ENCODE measurements at regions not wholly inside any gene's neighbourhood (a gene's known extent, or its start where the extent isn't known, plus 50 kb on each side); places are given as distances from the start of the nearest gene placed in this dataset.

DNA sequence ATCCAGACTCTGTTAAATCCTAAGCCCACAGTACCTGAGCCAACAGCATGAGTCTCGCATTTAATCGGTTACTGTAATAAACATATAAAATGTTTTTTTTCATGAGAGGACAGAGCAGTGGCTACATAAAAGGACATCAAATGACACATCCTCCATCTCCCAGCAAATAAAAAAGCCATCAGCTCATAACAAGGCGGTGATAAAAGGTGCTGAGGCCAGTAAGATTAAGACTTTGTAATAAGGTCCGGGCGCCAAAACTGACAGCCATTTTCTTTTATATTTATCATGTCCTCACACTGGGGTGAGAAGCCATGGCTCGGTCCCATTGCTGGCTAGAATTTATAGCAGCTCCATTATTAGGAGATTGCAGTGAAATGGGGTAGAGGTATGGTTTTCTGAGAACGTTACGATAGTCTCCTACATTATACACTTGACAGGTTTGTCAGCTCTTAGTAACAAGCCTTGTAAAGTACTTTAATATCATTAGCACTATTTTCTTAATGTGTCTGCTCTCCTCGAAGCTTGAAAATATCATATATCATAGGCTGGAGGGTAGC is 977.8 kb upstream of the NR2F2 start:
- no peak for DNase-seq

DNA sequence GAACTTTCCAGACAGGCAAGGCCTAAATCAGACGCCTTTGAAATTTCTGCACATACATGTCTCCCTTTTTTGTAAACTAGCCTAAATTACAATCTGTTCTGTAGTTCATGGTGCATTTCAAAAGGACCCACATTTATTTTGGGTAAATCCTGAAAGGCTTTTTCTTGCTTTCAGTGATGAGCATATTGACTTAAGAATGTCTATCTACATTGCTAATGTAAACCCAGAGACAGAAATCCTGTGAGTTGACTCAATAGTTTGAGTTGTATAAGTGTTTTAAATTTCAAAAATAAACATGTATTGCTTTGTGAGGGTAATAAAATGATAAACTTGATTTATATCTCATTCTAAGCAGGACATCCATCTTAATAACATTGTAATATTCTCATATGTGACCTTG is 977.0 kb upstream of the NR2F2 start:
- no peak for DNase-seq

DNA sequence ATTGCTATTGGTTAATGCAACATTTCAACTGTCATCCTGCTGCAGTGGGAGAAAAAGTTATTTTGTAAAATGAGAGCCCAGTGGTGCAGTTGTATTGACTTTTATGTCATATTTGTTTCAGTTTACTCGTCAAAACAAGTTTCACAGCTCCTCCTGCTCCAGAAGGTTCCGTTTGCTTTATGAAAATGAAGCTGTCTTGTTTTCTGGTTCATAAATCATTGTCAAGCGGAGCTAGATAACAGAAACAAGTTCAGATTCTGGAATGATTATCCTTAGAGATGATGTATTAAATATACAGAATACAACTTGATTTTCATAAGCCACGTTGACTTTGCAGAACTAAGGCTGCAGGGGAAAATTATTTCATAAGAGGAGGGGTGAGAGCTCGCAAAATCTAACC is 970.5 kb upstream of the NR2F2 start:
- DNase-seq: no peak

DNA sequence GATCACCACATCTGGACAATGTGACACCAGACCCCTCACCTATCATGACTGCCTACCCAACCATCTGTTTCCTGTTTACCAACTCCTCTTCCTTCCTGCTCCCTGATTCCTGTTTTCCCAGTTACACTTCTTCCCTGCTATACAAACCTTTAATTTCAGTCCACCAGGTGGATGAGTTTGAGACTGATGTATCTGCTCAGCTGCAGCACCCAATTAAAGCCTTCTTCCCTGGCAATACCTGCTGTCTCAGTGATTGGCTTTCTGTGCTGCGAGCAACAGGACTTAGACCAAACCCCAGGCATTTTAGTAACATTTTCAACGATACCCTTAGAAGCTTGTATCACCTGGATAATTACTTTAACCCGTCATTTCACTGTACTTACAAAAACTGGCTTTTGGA is 968.2 kb upstream of the NR2F2 start:
- DNase-seq: no peak

DNA sequence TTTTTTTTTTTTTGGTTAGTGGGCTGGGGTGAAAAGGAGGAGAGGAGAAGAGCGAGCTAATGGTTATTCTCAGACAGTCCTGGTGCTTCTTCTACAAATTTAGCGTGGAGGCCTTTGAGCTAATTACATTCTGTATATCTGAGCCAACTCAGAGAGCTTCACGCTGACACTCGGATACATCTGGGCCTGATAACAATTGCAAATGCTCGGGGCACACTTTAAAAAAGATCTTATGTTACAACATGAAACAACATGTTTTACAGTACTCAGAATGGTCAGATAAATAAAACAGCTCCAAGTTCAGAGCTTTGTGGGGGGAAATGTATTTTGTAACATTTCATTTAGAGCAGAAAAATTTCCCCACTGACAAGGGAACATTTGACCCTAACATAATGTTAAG is 966.9 kb upstream of the NR2F2 start:
- DNase-seq: no peak

DNA sequence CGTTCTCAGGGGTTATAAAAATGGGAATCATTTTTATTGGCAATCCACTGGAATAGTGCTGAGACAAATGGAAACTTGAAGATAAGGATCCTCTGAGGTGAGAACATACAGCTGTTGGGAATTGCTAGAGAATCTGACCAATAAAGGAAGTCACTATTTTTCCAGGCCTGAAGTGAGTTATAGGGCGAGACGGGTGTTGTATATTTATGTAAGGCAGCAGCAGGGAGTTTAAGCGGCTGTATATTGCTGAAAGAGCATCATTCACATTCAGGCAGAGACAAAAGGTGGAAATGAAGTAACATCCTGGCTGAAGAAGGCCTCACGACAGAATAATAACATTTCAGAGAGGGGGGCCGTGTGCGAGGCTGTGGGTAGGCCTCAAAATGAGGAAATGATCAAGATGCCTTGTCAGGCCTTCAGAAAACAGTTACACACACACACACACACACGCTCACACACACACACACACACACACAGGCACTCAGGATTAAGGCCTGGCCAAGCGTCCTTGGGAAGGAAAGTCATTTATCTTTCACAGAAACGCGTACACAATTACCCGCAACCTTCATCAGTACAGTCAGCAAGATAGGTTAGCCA is 964.9 kb upstream of the NR2F2 start:
- no peak for DNase-seq

DNA sequence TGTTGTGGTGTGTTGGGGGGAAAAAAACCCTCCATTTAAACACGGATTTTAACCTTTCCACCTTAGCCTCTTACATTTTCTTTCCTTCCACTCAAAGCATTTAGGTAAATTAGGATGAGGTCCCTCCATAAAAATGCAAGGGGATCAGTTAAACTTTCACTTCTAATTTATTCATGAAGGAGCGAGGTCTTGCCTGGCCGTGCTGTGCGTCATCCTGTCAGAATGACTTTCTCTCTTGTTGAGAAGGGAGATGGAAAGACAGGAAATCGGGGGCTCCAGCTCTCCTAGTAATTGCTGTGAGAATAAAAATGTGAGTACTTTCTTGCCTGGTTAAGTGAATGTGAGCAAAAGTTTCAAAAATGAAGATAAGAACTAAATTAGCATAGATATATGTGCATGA is 962.3 kb upstream of the NR2F2 start:
- DNase-seq: no peak

DNA sequence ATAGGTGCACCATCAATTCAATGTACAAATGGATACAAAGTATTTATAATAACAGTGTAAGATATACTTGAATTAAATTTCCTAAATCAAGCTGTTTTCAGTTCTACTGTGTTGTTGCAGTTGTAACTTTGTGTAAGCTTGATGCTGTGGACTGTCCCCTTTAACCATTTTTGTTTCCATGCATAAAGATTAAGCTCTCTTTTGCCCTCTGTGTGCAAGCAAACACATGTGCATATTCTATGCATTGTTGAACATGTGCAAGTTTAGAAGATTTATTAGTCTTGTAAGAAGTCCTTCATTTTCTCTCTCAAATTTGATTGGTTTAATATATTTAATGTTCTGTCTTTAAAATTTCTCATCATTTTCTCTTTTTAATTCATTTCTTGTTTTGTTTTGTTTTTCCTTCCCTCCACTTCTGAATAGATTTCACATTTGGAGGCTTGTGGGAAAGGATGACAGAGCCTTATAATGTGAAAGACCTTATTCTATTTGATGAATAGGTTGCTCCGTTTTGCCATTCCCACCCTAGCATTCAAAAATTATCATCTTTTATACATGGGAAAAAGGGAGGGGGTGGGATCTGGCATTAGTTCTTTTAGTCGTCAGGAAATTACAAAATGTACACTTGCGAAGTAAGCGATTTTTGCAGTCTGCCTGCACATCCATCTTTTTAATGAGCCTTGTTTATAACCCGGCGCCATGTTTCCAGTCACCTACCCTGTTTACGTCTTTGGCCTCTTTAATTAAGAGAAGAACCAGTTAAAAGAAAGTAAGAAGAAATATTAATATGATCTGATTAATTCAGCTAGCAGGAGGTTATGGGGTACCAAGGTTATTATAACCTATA is 961.5 kb upstream of the NR2F2 start:
- no peak for DNase-seq

DNA sequence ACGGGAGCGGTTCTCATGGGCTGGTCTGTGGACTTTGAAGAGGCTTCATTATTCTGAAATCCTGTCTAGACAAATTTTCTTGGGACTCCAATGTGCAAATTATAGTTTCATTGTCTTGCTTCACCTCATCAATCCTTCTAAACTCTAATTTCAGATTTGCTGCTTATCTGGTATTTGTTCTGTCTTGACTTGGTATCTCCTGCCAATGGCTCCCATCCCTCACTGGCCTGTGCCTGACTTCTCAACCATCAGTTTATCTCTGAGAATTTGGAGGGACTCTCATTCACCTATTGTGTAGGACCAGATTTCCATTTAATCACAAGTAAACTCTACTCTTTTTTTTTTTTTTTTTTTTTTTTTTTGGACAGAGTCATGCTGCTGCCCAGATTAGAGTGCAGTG is 960.2 kb upstream of the NR2F2 start:
- no peak for DNase-seq

DNA sequence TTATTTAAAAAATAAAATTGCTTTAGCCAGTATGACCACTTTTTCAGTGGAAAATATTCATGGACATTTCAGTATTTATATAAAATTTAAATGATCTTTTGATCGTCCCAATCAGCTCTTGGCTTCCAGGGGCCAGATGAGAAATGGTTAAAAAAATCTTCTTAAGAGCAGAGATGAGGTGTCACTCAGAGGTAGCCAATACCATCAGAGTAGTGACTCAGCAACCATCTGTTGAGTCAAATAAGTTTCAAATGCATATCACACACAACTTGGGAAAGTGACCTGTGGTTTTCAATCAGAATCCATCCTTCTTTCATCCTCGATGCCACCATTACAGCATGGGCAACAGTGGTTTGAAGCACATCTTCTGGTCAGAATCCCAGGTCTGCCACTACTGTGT is 958.8 kb upstream of the NR2F2 start:
- no peak for DNase-seq

DNA sequence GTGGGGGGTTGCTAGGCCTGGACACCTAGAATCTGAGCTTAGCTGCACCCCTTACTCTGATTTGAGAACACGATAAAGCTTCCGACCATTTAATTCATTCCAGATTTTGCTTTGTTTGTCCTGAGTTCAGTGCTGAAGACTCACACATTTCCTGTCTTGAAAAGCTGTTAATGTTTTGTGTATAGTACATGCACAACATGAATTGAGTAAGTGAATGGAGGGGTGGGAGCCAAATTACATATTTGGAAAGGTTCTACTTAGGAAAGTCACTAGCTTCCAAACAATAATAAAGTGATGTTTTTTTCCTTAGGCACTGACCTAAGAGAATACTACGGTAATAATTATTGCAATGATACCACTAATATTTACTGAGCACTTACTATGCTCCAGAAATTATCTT is 955.2 kb upstream of the NR2F2 start:
- DNase-seq: no peak

DNA sequence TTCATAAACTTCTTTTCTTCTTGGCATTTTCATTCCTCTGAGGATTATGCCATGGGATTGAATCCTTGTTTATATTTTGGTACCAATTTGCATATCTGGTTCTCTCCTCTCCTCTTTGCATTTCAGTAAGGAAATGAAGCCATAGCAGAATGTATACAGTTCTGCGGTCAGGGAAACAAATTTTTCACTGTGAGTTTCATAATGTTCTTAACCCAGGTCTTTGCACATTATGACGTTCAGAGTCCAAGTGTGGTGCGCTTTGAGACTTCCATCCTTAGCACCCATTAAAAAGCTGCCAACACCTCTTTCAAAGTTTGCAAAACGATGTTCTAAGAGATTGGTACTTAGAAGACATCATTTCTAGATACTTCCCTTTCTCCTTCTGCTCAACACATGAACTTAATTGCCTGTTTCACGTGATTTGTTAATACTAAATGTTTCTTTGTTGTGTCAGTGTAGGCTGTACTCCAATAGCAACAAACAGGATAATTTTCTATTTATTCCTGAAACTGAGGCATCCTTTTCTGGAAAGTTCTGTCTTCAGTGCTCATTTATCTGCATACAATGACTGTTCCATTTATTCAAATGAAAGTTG is 953.1 kb upstream of the NR2F2 start:
- DNase-seq: no peak

DNA sequence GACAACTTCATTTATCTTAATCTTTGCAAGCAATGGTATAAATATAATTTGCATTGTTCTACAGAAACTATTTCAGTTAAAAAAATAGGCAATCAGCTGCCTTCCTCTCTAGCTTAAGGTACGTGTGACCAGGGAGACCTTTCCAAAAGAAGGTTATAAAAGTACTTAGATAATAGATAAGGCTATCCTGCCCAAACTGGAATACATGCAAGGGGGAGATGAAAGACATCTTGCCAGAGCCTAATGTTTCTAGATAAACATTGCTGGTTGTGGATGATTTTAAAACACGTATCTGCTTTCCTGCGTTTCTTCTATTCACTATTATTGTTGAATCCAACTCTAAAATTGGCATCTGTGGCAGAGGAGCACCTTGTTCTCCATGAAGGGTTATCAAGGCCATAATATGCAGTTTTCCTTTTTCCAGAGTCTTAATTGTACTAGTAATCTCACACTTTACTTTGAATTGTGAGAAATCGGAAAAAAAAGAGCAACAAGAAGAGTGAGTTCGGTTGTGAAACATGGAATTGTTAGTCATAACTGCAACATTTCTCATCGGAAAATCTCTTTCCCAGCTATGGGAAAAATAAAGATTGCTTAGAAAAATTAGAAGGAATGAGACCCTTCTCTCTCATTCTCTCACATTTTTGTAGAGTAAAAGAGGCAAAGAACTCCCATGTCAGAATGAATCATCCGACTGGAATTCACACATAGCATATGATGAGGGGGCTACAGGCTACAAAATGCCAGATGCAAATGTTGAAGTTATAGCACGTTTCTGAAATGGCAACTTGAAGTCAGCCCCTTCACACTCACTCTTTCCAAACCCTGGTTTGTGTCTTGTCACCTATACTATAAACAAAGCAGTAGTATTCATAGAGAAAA is 936.1 kb upstream of the NR2F2 start:
- DNase-seq: no peak

DNA sequence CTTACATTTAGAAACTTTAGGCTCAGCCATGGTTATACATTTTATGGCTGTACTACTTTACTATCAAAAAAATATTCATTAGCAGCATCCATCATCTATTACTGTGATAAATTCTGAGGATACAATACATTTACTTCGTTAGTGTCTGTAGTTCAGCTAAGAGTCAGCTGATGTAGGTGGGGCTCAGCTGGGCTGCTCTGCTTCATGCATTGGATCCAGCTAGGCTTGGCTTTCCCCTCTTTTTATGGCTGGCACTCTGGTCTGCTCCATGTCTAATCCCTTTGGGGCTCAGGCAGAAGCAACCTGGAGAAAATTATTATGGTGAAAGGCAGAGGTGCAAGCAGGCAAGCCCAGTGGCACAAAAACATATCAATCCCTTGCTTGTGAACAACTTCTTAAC is 930.1 kb upstream of the NR2F2 start:
- DNase-seq: no peak

DNA sequence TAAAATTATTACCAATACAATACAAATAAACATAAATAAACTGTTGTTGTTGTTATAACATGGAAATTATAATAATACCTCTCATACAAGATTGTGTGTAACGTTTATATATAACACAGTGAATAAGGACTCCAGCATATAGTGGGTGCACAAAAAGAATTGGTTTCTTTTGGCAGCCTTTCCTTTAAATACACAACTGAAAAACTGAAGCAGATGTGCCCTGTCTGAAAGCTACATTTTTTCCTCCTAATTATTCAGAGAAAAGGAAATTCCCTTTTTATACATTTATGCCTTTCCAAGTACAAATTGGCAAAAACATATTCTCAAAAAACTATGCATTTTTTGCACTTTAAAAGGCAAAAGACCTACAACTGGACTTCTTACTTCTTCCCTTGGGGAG is 928.9 kb upstream of the NR2F2 start:
- DNase-seq: no peak

DNA sequence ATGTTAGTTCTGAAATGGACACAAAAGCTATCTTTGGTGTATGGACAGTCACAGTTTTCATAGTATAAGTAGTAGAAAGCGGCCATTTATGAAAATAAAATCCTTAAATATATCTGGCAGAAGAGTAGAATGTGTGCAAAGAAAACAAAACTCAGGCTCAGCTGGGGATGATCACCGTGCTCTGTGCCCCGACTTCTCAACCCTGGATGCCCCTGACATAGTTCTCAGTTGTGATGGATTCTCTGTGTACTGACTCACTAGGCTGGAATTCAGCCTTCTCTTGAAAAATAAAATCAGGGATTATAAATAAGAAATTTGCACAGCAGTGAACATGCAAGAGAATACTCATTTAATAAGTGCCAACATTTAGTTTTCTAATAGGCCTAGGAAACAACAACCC is 925.1 kb upstream of the NR2F2 start:
- DNase-seq: no peak

DNA sequence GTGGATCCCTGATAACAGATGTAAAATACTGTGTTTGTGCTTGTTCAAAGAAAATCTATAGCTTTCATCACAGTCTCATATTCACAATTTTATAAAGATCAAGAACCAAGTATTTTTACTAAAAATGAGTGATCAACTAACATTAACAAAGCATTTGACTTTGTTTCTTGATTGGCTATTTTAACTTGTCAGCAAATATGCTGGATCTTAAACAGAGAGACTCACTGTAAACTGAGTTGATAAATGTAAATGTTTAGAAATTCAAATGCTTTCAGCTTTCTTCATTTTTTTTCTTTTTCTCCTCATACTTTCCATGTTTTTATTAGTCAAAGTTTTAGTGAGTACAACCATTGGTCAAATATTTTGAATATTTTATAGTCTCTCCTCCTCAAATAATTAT is 923.0 kb upstream of the NR2F2 start:
- DNase-seq: no peak

DNA sequence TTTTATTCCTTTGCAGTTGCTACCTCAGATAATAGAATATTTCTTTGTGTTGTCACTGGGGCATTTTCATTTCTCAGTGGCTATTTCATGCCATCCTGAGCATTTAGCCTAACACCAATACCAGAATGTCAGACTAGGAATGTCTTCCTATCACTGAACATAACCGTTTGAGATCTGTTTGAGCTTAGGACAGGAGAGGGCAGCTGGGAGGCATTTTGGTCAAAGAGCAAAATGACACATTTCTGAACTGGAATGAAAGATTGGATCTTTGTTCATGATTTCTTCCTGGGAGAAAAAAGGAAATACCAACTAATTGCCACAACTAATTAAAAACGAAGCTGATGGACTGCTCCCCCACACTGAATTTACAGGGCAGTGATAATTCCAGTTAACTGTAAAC is 921.3 kb upstream of the NR2F2 start:
- no peak for DNase-seq

DNA sequence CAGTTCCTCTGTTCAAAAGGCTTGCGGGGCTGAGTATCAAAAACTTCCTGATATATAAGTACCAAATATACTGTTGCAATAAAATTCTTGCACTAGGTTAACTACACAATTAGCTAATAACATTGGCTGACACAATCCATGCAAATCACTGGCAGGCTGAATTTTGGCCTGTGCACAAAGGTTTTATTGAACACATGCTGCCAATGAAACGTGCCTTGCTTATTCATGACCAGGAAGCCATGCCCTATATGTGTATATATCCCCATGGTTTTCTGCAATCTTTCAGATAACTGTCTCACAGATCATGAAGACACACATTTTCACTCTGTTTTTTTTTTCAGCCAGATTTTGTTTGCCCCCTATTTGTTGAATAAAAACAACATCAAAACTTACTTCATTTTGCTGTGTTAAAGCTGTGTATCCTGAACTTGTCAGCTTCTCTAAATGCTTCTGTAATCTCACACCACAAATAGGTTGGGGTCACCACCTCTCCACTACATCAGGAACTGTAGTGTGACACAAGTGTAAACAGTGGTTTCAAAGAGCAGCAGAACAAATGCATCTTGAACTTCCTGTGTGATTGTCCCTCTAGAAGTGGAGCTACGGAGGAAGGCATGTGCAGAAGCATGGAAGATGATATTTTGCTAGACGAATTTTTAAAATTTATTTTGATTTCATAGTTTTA is 920.7 kb upstream of the NR2F2 start:
- DNase-seq: no peak

DNA sequence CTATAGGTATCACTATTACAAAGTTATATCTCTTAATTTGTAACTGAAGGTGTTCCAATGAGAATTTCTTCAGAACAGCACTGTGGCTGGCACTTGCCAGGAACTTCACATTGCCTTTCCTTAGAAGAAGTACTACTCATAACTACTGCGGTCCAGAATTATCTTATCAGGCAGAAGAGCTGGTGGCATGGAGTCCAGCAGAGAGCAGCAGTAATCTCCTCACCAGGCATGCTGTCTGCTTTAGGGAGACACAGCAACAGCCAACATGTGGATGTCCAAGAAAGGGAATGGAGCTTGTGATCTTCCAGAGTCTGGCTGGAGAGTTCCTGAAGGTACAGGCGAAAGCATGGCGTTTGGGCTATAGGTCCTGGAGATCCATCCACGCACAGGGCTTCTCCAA is 919.7 kb upstream of the NR2F2 start:
- no peak for DNase-seq

DNA sequence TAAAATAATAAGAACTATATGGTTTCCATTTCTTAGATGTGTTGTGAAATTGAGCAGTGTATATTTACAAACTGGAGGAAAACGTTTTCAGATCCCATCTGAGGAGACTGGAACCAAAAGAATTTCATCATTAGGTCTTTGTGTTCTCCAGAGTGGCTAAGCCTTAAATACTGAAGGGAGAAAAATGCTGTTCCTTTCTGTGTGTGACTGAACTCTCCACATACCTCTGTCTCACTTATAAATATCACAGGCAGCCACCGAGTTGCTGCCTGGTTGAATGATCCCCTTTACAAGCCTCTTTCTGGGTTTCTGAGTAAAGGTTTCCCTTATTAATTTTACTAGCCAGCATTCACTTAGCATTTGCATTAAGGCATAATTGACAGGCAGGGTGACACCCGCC is 913.9 kb upstream of the NR2F2 start:
- DNase-seq: no peak

DNA sequence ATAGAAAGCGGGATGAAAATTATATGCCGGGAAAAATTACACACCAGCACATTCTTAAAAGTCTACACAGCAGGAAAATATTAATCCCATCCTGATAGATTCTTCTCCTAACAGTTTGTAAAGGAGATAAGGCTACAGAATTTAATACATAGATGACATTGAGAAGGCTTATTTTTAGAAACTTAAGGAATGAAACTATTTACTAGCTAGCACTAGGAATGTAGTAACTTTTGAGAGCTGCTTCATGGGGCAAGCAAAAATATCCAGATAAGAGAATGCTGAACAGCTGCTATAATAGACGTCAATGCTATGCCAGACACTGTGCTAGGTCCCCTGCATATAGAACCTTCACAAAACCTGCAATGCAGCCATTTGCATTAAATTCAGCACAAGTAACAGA is 912.7 kb upstream of the NR2F2 start:
- no peak for DNase-seq

DNA sequence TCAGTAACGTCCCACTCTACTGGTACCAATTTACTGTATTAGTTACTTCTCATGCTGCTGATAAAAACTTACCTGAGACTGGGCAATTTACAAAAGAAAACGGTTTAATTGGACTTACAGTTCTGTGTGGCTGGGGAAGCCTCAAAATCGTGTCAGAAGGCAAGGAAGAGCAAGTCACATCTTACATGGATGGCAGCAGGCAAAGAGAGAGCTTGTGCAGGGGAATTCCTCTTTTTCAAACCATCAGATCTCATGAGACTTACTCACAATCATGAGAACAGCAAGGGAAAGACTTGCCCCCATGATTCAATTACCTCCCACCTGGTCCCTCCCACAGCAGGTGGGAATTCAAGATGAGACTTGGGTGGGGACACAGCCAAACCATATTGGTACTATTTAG is 908.2 kb upstream of the NR2F2 start:
- no peak for DNase-seq

All from activated T-cell treated with anti-CD3 and anti-CD28 coated beads for 4 hours (primary cell).